AML-193 (cell line): ENCODE measurements at regions not wholly inside any gene's neighbourhood (a gene's known extent, or its start where the extent isn't known, plus 50 kb on each side); places are given as distances from the start of the nearest gene placed in this dataset.
"Not testable (repeated sequence)": the region's sequence is repeated elsewhere in the genome, so short reads cannot be mapped to it uniquely, and the experiment has no call there.

Experiments used
- DNase-seq, 2 experiments: peaks; one replicate each; lab custom pipeline; 2025; lab: John Stamatoyannopoulos, UW

DNA sequence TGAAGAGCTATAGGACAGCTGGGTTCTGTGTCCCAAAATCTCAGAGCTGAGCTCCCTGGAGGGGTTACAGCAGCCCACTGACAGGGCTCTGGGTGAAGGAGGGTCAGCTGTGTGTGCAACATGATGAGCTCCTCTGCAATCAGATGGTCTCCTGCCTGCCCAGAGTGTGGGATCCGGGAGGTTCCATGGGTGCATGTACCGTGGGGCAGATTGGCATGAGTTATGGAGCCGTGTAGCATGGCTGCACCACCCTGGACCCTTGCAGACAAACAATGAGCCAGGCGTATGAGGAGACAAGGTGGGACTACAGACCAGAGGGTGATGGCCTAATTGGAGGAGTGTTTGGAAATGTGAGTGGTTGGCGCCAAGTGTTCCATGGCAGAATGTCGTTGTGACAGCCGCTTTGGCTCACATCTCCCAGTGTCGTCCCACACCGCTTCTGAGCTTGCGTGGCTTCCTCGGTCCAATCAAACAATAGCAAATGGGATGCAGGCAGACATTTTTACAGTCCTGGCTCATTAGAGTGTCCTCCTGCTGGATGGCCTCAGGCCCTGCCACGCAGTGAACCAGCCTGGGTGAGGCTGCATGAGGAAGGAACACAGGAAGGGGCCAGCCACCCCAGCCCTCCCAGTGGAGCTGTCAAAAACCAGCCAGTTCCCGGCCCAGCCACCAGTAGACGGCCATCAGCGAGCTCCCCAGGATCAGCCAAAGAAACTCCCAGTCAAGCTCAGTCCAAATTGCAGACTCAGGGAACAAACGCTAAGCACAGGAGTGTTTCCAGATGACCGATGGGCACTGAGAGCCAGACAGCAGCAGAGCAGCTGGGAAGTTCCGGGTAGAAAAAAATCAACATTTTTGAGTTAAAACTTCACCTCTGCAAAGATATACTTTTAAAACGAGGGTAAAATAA, 1066.9 kb downstream of the BRD1 start:
- DNase-seq, result no peak

DNA sequence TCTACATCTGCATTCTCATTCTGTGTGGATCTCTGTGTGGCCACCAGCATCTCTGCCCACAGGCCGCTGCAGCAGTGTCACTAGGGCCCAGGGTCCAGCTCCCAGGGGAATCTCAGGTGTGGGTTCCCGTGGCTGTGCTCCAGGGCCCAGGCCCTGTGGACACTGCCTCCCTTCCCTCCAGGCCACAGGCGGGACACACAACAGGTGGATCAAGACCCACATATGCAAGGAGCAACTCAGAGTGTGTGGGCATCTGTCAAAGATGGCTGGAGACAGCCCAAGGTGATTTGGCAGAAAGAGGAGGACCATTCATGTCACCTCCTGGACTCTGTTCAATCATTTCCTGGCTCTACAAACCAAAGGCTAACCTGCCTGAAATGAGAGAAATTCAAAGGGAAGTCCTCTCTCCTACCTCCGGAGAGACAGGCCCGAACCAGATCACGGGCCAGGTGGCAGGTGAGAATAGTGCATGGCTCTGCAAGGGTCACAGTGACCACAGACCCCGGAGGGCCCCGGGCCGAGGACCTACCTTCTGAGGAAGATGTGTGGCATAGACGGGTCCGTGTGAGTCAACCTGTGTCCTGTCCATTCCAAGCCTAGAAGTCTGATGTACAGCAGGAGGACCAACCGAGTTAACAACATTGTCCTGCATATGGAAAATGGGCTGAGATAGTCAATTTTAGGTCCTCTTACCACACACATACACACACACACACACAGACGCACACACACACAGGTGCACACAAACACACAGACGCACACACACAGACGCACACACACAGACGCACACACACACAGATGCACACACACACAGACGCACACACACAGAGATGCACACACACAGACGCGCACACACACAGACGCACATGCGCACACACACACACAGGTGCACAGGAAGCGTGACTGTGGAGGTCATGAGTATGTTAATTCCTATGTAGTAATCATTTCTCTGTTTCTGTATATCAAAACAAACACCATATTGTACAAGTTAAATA, 1068.5 kb downstream of the BRD1 start:
- no peak for DNase-seq

DNA sequence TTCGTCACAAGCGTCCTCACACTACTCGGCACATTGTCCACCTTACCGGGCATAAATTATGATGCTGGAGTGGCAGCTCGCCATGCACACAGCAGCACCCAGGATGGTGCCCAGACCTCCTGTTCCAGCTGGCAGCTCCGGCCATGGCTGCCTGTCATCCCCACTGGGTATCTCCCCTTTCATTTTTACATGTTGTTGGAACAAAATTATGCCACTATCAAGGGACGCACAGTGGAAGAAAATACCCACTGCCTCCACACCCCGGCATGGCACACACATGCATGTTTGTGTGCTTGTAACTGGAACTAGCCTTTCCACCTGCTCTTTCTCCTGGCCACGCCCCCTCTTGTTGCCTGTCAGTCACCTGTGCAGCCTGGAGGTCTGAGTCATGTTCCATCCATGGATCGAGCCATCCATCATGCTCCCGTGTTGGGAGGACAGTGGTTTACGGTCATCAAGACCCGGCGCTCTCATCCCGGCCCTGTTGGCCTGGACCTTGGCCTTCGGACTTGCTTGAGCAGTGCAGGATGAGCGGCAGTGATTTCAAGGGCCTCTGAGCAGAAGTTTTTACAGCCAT, 1069.6 kb downstream of the BRD1 start:
- no peak for DNase-seq

DNA sequence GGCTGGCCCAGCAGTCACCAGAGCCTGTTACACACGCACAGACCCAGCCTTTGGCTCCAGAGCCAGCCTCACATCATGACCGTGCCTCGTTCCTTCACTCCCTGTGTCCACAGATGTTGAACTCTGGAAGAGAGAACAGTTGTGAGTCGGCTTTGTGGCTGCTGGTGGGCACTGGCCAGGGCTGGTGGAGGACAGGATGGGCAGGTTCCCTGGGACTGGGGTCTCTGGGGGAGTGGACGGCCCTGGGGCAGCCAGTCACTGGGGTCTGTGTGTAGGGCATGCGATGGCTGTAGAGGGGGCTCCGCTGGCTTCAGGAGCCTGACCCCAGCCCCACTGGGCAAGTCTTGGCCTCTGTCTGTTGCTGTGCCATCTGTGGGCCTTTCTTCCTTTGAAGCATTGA, 1070.1 kb downstream of the BRD1 start:
- no peak for DNase-seq

DNA sequence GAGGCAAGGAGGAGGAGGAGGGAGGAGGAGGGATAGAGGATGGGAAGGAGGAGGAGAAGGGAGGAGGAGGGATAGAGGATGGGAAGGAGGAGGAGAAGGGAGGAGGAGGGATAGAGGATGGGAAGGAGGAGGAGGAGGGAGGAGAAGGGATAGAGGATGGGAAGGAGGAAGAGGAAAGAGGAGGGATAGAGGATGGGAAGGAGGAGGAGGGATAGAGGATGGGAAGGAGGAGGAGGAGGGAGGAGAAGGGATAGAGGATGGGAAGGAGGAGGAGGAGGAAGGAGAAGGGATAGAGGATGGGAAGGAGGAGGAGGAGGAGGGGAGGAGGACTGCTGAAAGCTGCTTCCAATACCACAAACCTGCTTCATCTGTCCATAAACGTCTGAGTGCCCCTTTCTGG, 1070.5 kb downstream of the BRD1 start:
- DNase-seq, result not testable (repeated sequence)

DNA sequence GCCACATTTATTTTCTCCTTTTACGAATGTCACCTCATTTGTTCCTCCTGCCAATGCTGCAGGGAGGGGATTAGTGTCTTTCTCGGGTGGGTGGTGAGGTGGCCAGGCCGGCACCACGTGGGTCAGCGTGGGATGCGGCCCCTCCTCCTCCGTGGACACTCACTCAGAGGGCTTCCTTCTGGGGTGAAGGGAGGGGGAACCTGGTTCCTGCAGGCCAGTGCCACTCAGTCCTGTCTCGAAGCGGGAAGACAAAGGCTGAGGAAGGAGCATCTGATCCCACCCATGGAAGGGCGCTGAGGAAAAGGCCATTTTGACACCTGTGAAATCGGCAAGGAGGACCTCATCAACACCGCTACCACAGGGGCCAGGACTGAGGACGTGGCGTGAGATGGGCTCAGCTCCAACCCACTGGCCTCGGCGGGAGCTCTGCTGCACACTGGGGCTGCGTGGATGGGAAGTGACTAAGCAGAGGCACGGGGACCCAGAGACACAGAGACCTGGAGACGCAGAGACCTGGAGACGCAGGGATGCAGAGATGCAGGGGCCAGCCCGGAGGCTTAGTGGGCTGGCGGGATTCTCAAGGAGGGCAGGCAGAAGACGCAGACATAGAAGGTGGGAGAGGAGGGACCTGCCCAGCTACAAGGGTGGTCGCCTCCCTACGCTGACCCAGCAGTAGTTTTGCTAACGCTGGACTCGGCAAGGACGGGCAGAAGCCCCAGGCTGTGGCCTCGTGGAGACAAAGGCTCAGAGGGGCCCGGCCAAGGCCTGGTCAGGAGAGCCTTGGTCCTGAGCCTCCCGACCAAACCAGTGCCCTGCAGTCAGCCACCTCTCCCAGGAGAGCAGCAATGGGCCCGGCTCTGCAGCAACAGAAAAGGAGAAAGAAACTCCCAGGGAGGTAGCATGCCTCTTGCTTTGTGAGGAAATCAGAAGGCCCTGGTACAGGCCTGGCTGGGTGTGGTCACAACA, 1071.2 kb downstream of the BRD1 start:
- no peak for DNase-seq

DNA sequence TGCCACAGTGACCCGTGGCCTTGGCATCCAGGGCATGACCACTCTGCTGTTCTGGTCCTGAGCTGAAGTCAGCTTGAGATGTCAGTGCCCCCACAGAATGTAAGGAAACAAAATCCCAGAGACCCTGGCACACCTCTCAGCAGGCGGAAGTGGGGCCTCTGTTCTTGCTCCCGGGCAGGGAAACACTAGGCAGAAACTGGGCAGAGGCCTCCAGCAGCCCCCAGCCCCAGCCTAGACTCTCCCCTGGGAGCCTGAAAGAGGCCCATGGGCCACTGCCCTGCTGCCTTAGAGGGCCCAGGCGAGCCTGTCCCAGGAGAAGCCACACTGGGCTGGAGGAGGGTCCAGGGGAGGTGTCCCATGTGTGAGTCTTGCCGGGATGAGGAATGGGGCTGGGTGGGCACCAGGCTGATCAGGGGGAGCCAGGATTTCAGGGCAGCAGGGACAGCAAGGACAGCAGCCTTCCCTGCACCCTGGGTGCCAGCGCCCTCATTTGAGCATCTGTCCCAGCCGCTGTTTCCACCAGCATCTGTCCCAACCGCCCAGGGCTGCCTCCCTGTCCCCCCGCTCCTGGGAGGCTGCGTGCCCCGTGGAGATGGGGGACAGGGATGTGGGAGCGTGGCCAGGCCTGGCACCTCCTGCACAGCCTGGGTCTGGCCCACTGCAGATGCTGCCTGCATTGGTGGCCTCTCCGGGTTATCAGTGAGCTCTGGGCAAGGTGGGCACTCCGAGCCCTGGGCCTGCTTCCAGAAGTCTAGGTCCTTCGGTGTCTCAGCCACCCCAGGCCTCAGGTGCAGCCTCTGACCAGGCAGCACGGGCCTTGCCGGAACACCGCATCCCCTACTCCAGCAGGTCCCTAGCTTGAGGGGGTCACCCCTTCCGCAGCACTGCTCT, 1072.4 kb downstream of the BRD1 start:
- DNase-seq, result no peak

DNA sequence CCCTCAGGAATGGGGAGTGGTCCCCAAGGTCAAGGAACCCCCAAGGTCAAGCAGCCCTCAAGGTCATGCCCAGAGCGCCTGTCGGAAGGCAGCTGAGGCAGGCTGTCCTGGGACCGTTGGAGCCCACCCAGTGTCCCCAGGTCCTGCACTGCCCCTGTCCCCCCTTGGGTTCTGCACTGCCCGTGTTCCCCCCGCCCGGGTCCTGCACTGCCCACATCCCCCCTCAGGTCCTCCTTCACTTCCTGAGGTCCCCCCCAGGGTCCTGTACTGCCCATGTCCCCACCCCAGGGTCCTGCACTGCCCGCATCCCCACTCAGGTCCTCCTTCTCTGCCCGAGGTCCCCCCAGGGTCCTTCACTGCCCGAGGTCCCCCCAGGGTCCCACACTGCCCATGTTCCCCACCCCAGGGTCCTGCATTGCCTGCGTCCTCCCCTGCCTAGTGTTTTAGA, 1073.0 kb downstream of the BRD1 start:
- DNase-seq, result no peak

DNA sequence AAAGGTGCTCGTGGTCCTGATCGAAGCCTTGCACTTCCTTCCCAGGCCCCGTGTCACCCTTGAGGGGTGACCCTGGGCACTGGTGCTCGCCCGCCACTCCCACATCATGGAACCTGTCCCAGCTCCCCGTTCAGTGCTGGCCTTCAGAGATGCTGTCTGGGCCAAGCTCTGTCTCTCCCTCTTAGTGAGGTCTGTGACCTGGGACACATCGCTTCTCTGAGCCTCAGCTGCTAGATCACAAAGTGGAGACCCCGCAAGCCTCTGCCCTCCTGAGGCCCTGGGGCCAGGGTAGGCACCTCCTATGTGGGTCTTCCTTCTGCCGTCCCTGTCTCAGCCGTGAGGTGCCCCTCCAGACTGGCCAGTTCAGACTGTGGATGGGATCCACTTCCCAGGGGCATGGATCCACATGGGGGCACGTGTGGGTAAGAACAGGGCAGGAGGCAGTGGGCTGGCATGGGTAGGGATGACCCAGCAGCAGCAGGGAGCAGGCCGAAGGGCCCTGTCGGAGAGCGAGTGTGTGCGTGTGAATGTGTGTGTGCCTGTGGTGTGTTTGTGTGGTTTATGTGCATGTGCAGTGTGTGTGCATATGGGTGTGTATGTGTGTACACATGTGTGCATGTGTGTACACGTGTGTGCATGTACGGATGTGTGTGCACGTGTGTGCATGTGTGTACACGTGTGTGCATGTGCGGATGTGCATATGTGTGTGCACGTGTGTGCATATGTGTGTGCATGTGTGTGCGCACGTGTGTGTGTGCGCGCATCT, 1073.7 kb downstream of the BRD1 start:
- DNase-seq, result no peak

DNA sequence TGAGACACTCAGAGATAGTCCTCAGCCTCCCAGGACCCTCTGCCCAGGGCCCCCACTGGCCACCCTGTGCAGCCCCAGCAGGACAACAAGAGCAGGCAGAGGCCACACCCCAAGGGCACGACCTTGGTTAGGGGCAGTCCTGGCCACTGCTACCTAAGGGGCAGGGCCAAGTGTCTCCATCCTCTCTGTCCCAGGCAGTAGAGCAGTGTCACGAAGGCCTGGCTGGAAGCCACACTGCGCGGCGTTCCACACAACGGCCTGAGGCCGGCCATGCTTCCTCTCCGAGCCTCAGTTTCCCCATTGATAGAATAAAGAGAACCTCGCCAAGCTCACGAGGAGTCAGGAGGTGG, 1074.3 kb downstream of the BRD1 start:
- DNase-seq, result no peak

DNA sequence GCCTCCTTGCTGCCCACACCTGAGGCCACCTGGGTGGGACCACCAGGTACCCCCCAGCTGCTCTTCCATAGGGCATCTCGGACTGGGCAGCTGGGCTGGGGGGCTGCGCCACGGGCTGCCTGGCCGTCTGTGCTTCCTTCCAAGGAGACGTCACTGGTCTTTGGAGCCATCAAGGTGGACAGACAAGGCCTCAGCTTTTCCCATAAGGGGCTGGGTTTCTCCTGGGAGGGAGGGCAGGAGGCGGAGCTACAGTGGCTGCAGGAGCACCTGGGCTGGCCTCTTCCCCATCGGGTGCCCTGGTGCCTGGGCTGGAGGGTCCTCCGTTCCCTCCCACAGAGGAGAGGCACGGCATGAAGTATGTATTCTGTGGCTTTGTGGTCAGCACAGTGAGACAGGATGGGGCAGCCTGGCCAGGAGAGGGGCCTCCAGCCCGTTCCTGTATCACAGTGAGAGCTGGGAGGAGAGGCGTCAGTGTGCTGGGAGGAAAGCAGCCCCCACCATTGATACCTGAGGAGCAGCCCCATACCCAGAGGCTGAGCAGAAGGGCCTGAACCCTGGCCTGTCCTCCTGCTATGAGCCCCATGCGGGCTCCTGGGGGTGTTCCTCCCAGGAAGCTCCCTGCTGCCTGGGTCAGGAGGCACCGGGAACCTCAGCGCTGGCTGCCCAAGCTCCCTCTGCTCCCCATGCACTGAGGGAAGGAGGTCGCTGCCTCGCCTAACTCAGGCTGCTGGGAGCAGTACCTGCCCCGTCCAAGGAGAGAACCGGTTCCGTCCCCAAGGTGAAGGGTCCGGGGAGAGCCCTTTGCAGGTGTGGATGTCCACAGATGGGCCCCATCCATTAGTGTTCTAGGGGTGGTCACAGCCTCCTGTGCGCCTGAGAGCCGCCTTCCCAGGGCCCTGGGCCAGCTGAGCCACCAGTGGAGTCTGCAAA, 1075.0 kb downstream of the BRD1 start:
- no peak for DNase-seq

DNA sequence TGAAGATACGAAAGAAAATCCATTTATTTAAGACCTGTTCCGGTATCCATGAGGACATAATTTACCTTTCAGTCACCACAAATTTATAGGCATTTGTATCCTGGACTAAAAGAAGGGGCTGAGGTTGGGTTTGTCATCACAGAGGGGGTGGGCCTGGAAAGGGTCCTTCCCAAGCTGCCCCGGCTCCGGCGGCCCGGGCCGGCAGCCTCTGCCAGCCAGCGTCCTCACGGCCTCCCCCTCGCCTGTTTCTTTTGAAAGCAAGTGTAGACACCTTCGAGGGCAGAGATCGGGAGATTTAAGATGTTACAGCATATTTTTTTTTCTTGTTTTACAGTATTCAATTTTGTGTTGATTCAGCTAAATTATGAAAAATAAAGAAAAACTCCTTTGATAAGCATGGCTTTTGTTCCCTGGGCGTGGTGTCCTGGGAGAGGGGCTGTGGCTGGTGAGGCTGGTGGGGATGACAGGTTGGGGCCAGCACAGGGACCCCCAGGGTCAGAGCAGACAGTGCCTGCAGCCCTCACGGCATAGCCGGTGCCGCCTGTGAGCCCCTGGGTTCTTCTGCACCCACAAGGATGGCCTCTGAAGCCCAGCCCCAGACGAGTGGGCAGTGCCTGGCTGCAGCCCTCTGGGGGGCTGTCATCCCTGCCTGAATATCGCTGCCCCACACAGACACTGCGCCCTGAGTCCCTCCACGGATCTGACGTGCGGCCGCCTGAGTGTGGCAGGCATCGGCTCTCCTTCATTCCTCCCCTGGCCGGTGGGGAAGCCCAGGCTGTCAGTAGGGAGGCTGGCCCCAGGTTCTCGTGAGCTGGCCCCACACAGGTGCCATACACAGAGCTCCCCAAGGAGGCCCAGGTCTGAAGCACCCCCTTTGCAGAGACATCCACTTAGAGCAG, 1075.9 kb downstream of the BRD1 start:
- no peak for DNase-seq

DNA sequence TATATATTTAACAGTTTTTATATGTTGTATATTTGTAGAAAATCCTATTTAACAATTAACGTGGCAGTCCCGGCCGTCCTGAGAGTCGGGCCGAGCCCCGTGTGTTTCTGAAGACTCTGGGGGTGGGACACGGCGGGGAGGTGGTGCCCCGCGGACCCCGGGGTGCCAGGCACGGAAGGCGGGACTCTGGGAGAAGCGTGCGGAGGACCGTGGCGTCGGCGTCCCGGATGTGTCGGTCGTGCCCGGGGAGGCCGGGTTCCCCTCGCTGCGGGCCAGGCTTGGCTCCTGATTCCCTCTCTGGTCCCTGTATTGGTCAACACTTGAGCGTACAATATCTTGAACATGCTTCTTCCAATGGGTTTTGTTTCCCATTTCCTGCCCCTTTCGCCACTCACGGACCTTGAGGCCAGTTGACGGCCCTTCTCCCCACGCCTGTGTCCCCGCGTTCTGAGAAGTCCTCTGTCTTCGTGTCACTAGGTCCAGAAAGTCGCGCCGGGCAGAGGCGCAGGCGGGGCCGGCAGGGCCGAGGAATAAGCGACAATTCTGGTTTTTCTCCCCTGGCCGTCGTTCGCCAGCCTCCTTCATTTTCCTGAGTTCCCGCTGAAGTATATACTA, 1076.7 kb downstream of the BRD1 start:
- no peak for DNase-seq

DNA sequence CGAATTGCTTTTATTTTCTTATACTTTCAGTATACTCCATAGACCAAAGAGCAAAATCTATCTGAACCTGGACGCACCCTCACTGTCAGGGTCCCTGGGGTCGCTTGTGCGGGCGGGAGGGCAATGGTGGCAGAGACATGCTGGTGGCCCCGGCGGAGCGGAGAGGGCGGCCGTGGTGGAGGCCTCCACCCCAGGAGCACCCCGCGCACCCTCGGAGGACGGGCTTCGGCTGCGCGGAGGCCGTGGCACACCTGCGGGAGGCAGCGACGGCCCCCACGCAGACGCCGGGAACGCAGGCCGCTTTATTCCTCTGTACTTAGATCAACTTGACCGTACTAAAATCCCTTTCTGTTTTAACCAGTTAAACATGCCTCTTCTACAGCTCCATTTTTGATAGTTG, 1077.4 kb downstream of the BRD1 start:
- DNase-seq, result no peak

DNA sequence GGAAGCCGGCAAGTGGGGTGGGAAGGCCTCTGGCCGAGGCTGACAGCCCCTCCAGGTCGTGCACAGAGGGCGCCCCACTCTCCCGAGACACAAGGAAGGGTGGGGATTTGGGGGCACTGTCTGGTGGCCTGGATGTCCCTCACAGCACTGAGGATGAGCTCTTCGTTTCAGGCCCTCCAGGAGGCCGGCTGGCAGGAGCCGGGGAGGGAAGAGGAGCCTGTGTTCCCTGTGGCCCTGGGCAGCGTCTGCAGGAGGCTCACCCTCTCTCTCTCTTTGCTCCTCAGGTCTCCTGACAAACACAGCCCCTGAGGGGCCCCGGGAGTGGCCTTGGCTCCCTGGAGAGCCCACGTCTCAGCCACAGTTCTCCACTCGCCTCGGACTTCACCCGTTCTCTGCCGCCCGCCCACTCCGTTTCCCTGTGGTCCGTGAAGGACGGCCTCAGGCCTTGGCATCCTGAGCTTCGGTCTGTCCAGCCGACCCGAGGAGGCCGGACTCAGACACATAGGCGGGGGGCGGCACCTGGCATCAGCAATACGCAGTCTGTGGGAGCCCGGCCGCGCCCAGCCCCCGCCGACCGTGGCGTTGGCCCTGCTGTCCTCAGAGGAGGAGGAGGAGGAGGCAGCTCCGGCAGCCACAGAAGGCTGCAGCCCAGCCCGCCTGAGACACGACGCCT, 1078.0 kb downstream of the BRD1 start:
- DNase-seq, result no peak

DNA sequence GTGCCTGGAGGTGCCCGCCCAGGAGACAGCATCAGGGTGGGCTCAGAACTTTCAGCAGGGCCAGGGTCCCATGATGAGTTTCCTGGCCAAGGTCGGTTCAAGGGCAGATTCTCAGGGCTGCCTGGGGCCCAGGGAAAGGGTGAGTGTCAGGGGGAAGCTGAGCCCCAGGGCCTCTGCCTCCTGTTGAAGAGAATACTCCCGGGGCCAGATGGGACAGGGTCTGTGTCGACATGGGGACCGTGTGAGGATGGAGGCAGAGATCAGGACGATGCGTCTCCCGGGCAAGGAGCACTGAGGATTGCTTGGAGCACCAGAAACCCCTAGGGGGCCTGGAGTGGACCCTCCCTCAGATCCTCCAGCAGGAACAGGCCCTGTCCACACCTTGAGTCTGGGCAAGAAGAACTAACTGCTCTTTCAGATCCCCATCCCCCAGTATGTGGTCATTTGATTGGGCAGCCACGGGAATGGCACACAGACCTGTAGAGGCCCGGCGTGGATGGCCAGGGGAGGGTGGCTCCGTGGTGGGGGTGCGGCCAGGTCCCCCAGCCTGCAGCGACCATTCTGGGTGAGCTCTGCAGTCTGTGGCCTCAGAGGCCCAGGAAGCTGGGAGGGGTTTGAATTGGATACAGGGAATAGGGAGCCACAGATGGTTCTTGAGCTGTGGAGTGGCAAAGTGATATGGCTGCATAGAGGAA, 1078.7 kb downstream of the BRD1 start:
- DNase-seq, result no peak
